D341Med (cell line): ENCODE measurements at regions not wholly inside any gene's neighbourhood (a gene's known extent, or its start where the extent isn't known, plus 50 kb on each side); places are given as distances from the start of the nearest gene placed in this dataset.

Experiments
- DNase-seq: peaks from one replicate; pipeline ENCODE4 v3.0.0; 2012; ENCODE audit warnings: low spot score

DNA sequence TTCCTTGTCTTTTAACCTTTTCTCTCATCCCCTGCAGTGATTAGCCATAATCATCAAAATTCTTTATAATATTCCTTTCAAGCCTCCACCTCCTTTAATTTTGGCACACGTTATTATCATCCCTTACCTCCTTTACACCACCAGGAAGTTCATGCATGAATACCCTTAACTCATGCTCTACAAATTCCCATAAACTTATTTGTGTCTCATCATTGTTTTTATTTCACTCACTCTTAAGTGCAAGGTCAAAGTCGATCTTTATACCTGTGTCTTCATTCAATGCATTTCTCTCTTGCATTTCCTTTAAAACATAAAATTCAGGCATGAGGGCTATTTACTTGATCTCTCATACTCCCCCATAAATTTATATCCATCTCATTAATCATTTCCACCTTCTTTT is 1064.6 kb upstream of the CADM2 start:
- DNase-seq = no peak

DNA sequence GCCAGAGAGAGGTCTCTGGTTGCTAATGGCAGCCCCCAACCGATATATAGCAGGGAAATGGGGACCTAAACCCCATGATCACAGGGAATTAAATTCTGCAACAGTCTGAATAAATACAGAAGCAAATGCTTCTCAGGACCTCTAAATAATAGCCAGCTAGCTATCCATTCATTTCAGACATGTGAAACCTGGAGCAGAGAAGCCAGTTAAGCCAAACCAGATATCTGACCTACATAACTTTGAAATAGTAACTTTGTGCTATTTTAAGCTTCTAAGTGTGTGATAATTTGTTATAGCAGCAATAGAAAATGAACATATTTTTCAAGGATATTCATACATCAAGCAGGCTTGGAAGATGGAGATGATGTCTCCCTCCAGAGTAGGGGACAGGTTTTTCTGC is 1062.9 kb upstream of the CADM2 start:
- DNase-seq = no peak

GRCh38 chr3:83902787-83903533 is 1055.8 kb upstream of the CADM2 start:
- DNase-seq = no peak

- DNase-seq = no peak
These were observed 1045.4 kb upstream of the CADM2 start for GRCh38 chr3:83913381-83913780.

DNA sequence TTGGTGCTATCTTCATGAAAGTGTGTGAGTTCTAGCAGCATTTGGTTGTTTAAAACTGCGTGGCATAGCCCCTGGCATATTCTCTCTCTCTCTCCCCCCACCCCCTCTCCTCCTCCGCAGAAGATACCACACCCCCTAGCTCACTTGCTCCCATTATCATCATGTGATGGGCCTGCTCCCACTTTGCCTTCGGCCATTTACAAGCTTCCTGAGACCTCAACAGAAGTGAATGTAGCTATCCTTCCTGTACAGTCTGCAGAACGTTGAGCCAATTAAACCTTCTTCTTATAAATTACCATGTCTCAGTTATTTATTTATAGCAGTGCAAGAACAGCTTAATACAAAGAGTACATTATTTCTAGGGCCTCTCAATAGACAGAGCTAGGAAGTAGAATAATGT is 1032.5 kb upstream of the CADM2 start:
- DNase-seq = no peak

DNA sequence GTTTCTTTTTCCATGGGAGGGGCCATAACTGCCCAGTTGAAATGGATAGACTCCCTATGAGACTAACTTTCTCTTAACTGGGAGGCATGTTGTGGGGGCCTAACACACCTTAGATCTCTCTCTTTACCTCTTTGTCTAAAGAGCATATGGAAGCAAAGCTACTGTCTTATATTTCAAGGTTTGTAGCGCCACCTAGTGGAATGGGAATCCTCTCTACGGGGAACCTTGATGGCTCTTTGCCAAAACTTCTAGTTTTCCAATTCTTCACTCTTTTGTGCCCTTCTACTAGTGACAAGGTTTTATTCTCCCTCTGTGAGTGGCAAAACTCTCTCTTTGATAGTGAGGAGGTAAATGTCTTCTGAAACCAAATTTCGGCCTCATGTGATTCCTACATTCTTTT is 1030.4 kb upstream of the CADM2 start:
- DNase-seq = peak; percentile 23

DNA sequence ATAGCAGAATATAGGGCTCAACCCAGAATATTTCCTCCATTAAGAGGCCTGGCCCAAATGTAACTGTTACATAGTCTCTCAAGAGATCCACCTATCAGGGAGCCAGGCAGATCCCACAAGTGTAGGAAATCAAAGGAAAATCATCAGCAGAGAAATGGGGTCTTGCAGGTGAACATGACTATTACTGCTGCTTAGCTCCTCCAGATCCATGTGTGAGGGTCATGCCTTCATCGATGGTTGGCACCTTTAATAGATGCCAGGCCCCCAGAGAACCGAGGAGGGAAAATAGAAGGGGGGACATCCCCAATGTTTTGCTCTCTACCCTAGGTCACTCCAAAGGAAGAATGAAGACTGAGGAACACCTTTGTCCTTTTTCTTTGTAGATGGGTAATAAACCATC is 1029.9 kb upstream of the CADM2 start:
- no peak for DNase-seq

DNA sequence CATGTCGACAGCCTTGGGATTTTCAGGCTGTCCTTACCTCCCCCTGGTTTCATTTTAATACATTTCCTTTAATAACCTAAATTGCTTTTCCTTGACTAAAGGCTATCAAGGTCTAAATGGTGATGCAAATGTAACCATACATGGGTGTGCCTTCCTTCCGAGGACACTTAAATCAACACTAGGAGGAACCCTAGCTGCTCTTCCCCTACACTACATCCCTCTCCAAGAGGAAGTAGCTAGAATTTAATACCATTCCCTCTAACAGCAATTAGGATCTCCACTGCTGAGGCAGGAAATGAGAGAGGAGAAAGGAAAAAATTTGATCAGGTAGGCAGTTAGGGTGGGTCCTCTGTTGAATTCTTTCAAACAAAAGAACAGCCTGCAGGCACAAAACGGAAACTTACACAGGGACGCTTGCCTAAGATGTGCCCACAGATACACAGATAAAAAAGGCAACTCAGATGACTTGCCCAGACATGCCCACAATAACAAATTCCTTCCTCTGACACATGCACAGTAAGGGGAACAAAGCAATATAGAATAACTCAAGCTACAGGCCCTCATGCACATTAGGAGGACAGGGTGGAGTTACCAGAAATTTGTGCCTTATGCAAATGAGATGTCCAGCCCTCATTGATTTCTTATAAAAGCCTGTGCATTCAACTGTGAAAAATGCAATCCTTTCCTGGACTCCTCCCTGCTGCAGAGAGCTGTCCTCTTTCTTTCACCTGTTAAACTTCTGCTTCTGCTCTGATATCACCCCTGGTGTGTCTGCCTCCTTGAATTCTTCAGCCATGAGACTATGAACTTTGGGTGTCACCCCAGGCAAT is 1024.4 kb upstream of the CADM2 start:
- no peak for DNase-seq

DNA sequence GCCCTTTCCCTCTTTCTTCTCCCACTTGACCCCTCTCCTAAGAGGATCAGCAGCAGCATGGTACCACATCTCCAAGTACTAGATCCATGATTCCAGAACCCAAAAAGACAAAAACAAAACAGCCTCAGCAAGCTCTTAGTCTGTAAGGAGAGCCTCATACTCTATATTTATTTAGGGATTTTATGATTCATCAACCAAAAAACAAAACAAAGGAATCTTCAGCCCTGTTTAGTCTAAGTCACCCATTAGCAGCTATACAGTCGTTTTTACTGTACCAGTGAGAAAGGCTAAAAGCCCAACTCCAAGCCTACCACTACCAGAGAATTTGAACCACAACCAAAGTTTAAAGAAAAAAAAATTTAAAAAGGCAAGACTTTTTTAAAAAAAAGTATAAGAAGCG is 1020.3 kb upstream of the CADM2 start:
- no peak for DNase-seq

DNA sequence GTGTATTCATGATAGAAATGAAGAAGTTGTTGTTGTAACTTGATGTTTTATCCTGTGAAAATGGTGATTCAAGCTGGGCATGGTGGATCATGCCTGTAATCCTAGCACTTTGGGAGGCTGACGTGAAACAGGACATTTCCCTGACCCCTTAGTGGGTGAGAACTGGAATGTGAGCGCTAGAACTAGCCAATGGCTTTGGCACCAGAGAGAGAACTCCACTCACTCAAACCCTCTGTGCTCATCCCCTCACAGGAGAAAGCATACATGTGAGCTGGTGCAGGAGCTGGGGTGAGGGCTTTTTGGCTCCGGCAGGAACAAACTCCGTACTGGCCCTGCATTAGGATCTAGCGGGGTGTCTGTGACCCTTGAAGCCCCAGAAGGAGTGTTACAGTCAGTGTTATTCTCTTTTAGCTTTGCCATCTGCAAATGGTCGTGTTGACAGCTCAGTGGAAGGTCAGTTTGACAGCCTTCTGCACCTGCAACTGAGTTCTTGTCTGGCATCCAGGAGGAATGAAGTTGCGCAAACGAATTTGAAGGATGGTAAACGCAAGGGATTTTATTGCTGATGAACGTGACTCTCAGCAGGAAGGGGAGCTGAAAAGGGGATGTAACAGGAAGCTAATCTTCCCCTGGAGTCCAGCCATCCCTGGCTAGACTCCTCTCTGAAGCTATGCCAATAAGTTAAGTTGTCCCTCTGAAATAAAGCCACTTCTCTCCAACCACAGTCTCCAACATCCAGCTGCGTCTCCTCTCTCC is 1016.6 kb upstream of the CADM2 start:
- DNase-seq = no peak

GRCh38 chr3:83946049-83946448 is 1012.7 kb upstream of the CADM2 start:
- DNase-seq = no peak

GRCh38 chr3:83946554-83946953 is 1012.2 kb upstream of the CADM2 start:
- no peak for DNase-seq

- no peak for DNase-seq
These were observed 1010.0 kb upstream of the CADM2 start for GRCh38 chr3:83948771-83949170.

DNA sequence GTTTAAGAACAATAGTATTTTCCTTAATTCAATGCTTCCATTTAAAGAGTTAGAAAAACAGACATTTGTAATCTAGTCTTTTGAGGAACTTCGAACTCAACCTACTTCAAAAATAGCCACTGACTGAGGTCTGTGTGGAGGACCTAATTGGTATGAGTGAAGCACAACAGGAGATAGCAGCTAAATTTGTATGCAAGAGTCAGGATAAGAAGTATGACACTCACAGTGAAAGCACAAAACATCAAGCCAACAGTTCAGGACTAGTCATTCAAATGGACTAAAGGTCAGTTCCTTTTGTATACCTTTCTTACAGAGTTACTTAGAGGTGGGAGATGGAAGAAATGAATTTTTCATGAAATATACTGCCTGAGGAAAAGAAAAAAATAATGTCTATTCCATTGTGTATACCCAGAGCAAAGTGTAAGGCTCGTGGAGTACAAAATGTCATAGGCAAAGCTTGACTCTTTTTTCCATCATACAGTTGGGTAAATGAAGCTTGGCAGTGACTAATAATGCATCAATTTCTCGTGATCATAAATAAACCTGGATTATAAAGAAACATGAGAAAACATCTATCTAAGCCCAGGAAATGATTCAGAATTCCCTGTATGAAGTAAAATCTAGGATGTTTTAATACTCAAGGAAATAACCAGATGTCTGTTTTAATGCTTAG is 1005.2 kb upstream of the CADM2 start:
- DNase-seq = no peak

GRCh38 chr3:83956431-83956830 is 1002.4 kb upstream of the CADM2 start:
- DNase-seq = no peak

- DNase-seq = no peak
These were observed 990.4 kb upstream of the CADM2 start for GRCh38 chr3:83968356-83968755.

- DNase-seq = no peak
These were observed 987.1 kb upstream of the CADM2 start for GRCh38 chr3:83971666-83972065.

- DNase-seq = no peak
These were observed 950.2 kb upstream of the CADM2 start for GRCh38 chr3:84008623-84009022.

DNA sequence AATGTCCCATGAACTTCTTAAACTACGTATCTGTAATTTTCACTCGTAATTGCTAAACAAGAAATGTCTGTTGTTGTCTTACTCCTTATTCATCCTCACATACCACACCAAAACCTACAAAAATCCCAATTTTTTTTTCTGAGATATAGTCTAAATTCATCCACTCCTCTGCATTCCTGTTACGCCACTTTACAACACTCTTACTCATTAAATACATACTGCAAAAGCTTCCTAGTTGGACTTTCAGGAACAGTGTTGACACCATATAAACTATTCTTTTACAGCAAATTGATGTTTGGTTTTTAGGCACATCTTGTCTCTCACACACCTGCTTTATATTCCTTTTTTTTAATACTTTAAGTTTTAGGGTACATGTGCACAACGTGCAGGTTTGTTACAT is 934.9 kb upstream of the CADM2 start:
- no peak for DNase-seq

DNA sequence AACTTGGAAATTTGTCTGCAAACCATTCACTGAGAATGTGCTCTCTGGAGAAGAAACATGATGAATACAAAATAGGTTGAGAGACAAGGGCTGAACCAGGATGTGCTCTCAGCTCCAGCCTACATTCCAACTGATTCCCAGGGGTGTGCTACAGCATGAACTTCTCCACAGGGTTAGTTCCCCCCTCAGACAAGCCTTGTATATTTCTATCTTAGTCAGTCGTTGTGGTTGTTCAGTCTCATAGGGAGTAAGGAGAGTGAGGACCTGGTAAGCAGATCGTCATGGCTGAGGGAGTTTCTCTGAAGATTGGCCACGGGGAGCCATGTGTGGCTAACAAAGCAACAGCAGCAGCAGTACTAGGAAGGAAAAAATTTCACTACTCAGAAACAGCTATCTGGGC is 919.7 kb upstream of the CADM2 start:
- DNase-seq = no peak

DNA sequence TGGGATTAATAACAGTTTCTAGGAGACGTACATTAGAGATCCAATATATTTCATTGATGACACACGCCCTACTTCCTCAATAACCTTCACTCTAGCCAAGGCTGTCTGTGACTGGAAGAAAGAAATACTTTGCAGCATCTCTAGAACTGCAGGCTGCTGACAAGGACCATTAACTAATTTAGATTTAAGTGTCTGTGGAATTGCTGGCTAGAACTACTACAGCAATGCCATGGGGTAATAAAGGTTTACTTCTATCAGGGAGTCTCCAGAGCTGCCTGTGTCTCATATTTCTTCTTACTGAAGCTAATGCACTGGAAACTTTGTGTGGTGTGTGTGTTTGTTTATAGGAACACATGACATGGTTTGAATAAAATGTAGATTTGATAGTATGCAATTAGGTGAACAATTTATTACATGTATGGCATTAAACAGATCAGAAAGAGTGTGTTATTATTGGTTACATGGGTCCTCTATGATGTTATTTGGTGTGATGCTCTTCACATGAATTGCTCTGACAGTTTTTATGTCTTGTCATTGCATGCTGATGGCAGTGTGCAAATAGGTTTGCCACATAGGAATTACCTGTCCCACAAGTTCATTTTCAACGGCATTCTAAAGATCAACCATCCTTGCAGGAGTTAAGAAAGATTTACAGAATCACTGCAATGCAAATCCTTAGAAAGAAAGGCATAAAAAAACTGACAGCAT is 916.2 kb upstream of the CADM2 start:
- DNase-seq = no peak

GRCh38 chr3:84066915-84067314 is 891.9 kb upstream of the CADM2 start:
- no peak for DNase-seq
